CD14-positive monocyte (primary cell): ENCODE measurements at regions not wholly inside any gene's neighbourhood (a gene's known extent, or its start where the extent isn't known, plus 50 kb on each side); places are given as distances from the start of the nearest gene placed in this dataset.

Experiments used
- DNase-seq, 3 donors: peaks; one replicate each; pipeline ENCODE4 v3.0.0-alpha.2; 2011 to 2022
- H2AFZ ChIP-seq: 2 replicates; pipeline ENCODE4 v1.6.0; 2012; ENCODE audit warnings: mild to moderate bottlenecking, low read depth, low read length, inconsistent platforms; ENCODE audit not compliant: insufficient read depth, poor library complexity, severe bottlenecking
- H3K27ac ChIP-seq, 2 donors: 1 replicate in 1 of 2; 2 replicates in 1 of 2; pipeline ENCODE4 v1.5.1; 2012 to 2013; ENCODE audit warnings: low read length in 2 of 2, control low read depth in 1 of 2, inconsistent platforms in 1 of 2, low read depth in 1 of 2, mild to moderate bottlenecking in 1 of 2
- H3K27me3 ChIP-seq, 2 donors: one replicate each; pipeline versions ENCODE4 v1.6.0 to v1.6.1; 2011 to 2013; ENCODE audit warnings: low read length in 2 of 2; ENCODE audit not compliant: control insufficient read depth in 2 of 2, insufficient read depth in 2 of 2
- H3K36me3 ChIP-seq, 2 donors: replicated peaks in 1 of 2; 1 replicate in 1 of 2; 2 replicates in 1 of 2; pipeline versions ENCODE4 v1.5.1 to v1.6.1; 2012 to 2013; ENCODE audit warnings: low read length in 2 of 2, control low read depth in 1 of 2, inconsistent platforms in 1 of 2, mild to moderate bottlenecking in 1 of 2; ENCODE audit not compliant: insufficient read depth in 2 of 2, control insufficient read depth in 1 of 2
- H3K4me1 ChIP-seq, 2 donors: 1 replicate in 1 of 2; 2 replicates in 1 of 2; pipeline versions ENCODE4 v1.5.1 to v1.6.1; 2012 to 2013; ENCODE audit warnings: low read length in 2 of 2, control low read depth in 1 of 2, inconsistent platforms in 1 of 2, mild to moderate bottlenecking in 1 of 2, moderate library complexity in 1 of 2; ENCODE audit not compliant: insufficient read depth in 2 of 2, control insufficient read depth in 1 of 2
- H3K4me2 ChIP-seq: replicated peaks from 2 replicates; pipeline ENCODE3; 2012; ENCODE audit warnings: low read length, moderate library complexity, mild to moderate bottlenecking; ENCODE audit not compliant: poor library complexity, severe bottlenecking; ENCODE audit errors: extremely low read depth
- H3K4me3 ChIP-seq, 3 experiments: fragments of 200-600 bp in 1 of 3; sonication (generic) in 1 of 3; replicated peaks in 1 of 3; 1 replicate in 2 of 3; 2 replicates in 1 of 3; pipeline ENCODE4 v1.5.1; 2011 to 2013; ENCODE audit warnings: low read length in 3 of 3, mild to moderate bottlenecking in 3 of 3, control low read depth in 2 of 3, low read depth in 2 of 3, inconsistent platforms in 1 of 3, moderate library complexity in 1 of 3
- H3K79me2 ChIP-seq: 2 replicates; pipeline ENCODE4 v1.6.0; 2012; ENCODE audit warnings: mild to moderate bottlenecking, control low read depth, inconsistent platforms, low read length, moderate library complexity; ENCODE audit not compliant: insufficient read depth
- H3K9ac ChIP-seq: 2 replicates; pipeline ENCODE4 v1.6.0; 2017; ENCODE audit warnings: low read length, mild to moderate bottlenecking; ENCODE audit not compliant: insufficient read depth, poor library complexity, severe bottlenecking
- H3K9me3 ChIP-seq, 2 donors: replicated peaks in 1 of 2; 1 replicate in 1 of 2; 2 replicates in 1 of 2; pipeline versions ENCODE4 v1.5.1 to v1.6.1; 2012 to 2013; ENCODE audit warnings: low read length in 2 of 2, control low read depth in 1 of 2; ENCODE audit not compliant: control insufficient read depth in 1 of 2, insufficient read depth in 1 of 2
- H4K20me1 ChIP-seq: 2 replicates; pipeline ENCODE4 v1.6.0; 2012; ENCODE audit warnings: mild to moderate bottlenecking, low read length, control low read depth, moderate library complexity; ENCODE audit not compliant: insufficient read depth
- H3K27ac Mint-ChIP-seq, 7 donors: one replicate each; pipeline ENCODE4 v1.8.0; 2020; ENCODE audit warnings: mild to moderate bottlenecking in 7 of 7, mixed read lengths in 7 of 7, moderate library complexity in 6 of 7, inconsistent platforms in 2 of 7
- H3K27me3 Mint-ChIP-seq, 3 donors: one replicate each; pipeline ENCODE4 v1.8.0; 2021 to 2022; ENCODE audit warnings: low read depth in 3 of 3, mild to moderate bottlenecking in 3 of 3, mixed read lengths in 3 of 3, moderate library complexity in 3 of 3, inconsistent platforms in 1 of 3
- H3K36me3 Mint-ChIP-seq, 2 donors: one replicate each; pipeline ENCODE4 v1.8.0; 2020; ENCODE audit warnings: mixed read lengths in 2 of 2, inconsistent platforms in 1 of 2, mild to moderate bottlenecking in 1 of 2
- H3K4me1 Mint-ChIP-seq: one replicate; pipeline ENCODE4 v1.8.0; 2020; ENCODE audit warnings: mild to moderate bottlenecking, mixed read lengths
- H3K4me3 Mint-ChIP-seq, 2 donors: one replicate each; pipeline ENCODE4 v1.8.0; 2020; ENCODE audit warnings: mild to moderate bottlenecking in 2 of 2, mixed read lengths in 2 of 2, moderate library complexity in 1 of 2
- H3K9me3 Mint-ChIP-seq, 7 donors: one replicate each; pipeline ENCODE4 v1.8.0; 2020 to 2022; ENCODE audit warnings: mixed read lengths in 7 of 7, mild to moderate bottlenecking in 6 of 7, moderate library complexity in 6 of 7, inconsistent platforms in 2 of 7
- WGBS: methylation state at CpG from one replicate; pipeline ENCODE4 v1.1.5; 2013; ENCODE audit warnings: missing lambda C conversion rate; ENCODE audit not compliant: insufficient coverage; 5-methylcytosine and 5-hydroxymethylcytosine counted together
- intact Hi-C, 2 donors: fragments of 100-400 bp; cut with micrococcal nuclease; formaldehyde crosslinking; loops; one replicate each; pipeline versions ENCODE4 v1.15.0 to v1.15.1; 2023
- TF ChIP-seq, protein P1 (sequence below): fragments of 200-600 bp; IDR thresholded peaks from one replicate; pipeline ENCODE4 v1.8.0; 2022; ENCODE audit warnings: antibody characterized with exemption, mild to moderate bottlenecking

DNA sequence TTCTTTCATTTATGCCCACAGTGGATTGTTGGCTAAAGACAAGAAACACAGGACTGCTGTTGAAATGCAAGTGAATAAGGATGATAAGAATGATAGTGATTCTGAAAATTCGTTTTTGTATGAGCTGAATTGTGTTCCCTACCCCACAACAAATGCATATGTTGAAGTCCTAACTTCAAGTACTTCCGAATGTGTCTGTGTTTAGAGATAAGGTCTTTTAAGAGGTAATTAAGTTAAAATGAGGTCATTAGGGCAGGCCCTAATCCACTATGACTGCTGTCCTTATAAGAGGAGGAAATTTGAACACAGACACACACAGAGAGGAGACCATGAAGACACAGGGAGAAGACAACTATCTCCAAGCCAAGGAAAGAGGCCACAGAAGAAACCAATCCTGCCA lies 126.6 kb upstream of the ACSL4 start:
- Mint-ChIP-seq H3K27ac (no peak overlapping the region), H3K36me3 (no peaks in the 10 kb centered on the region), H3K4me3 (no peak overlapping the region), H3K4me1 (peaks cover 27% of the 10 kb centered on the region), H3K27me3 (peaks cover 0 to 30% (median 0%) of the 10 kb centered on the region in 3 donors), H3K9me3 (peaks cover 0 to 2% (median 0%) of the 10 kb centered on the region in 7 donors)
- Histone ChIP-seq H3K4me3 (no peak overlapping the region), H3K36me3 (no peaks in the 10 kb centered on the region), H2AFZ (no peak overlapping the region), H3K4me2 (no peak overlapping the region), H3K27ac (no peak overlapping the region), H3K9ac (no peak overlapping the region), H3K9me3 (no peaks in the 10 kb centered on the region), H3K27me3 (peaks cover 0 to 16% of the 10 kb centered on the region in 2 donors), H3K79me2 (no peaks in the 10 kb centered on the region), H4K20me1 (no peaks in the 10 kb centered on the region), H3K4me1 (peaks cover 33 to 36% of the 10 kb centered on the region in 2 donors)
- intact Hi-C loops: loop anchor here (10.0 kb wide), 1 partner anchor 145 kb away; no protein-coding TSS in a partner anchor
- DNase-seq: no peak
- TF ChIP-seq, protein P1, sequence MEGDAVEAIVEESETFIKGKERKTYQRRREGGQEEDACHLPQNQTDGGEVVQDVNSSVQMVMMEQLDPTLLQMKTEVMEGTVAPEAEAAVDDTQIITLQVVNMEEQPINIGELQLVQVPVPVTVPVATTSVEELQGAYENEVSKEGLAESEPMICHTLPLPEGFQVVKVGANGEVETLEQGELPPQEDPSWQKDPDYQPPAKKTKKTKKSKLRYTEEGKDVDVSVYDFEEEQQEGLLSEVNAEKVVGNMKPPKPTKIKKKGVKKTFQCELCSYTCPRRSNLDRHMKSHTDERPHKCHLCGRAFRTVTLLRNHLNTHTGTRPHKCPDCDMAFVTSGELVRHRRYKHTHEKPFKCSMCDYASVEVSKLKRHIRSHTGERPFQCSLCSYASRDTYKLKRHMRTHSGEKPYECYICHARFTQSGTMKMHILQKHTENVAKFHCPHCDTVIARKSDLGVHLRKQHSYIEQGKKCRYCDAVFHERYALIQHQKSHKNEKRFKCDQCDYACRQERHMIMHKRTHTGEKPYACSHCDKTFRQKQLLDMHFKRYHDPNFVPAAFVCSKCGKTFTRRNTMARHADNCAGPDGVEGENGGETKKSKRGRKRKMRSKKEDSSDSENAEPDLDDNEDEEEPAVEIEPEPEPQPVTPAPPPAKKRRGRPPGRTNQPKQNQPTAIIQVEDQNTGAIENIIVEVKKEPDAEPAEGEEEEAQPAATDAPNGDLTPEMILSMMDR: no peak
- no CpG with 5 or more reads among the region's 2 CpGs for WGBS

DNA sequence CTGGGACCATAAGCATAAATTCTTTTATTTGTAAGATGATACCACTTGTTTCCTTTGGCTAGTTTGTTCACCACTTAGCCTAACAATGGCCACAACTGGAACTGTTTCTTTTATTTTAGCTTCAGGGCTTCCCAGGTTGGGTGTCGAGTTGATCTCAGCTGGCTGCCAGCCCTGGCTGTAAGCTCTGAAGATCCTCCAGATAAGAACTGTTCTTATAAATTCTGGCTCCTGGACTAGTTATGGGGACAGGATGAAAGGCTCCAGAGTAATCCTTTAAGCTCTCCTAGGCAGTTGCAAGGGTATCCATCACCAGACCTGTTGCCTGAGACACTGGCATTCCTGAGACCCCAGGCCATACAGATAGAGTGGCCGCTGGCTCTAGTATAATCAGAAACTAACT lies 129.4 kb upstream of the ACSL4 start:
- WGBS: no CpG with 5 or more reads among the region's 2 CpGs

More for the DNA sequence above, 129.4 kb upstream of the ACSL4 start:
- Histone ChIP-seq H3K4me2 (no peak overlapping the region), H3K4me3 (no peak overlapping the region), H3K4me1 (peaks cover 16 to 17% of the 10 kb centered on the region in 2 donors), H4K20me1 (no peaks in the 10 kb centered on the region), H3K9ac (no peak overlapping the region), H2AFZ (no peak overlapping the region), H3K9me3 (no peaks in the 10 kb centered on the region), H3K27me3 (peaks cover 0 to 16% of the 10 kb centered on the region in 2 donors), H3K36me3 (no peaks in the 10 kb centered on the region), H3K79me2 (no peaks in the 10 kb centered on the region), H3K27ac (no peak overlapping the region)
- H3K9me3 Mint-ChIP-seq: peaks cover 0 to 2% (median 0%) of the 10 kb centered on the region in 7 donors
- no peak for DNase-seq
- TF ChIP-seq, protein P1: no peak
- H3K4me1 Mint-ChIP-seq: peaks cover 24% of the 10 kb centered on the region
- intact Hi-C loops: no loop called here
- no peak overlapping the region for H3K27ac Mint-ChIP-seq
- H3K27me3 Mint-ChIP-seq: peaks cover 0 to 39% (median 0%) of the 10 kb centered on the region in 3 donors
- no peak overlapping the region for H3K4me3 Mint-ChIP-seq
- no peaks in the 10 kb centered on the region for H3K36me3 Mint-ChIP-seq
